ENCODE measurements at regions not wholly inside any gene's neighbourhood (a gene's known extent, or its start where the extent isn't known, plus 50 kb on each side); places are given as distances from the start of the nearest gene placed in this dataset.

GRCh38 chr16:50953290-50953689, 197.8 kb downstream of the SALL1 start:
- DNase-seq, result no peak
- H3K4me3 Mint-ChIP-seq, result no peak overlapping the region
- TF ChIP-seq CTCF (IDR thresholded peaks at IDR 0.05), result no peak
- H3K27me3 Mint-ChIP-seq (ENCODE audit: low read depth, poor library complexity), result peaks cover 16% of the 10 kb centered on the region
- H3K9me3 Mint-ChIP-seq, result no peaks in the 10 kb centered on the region
- H3K27ac Mint-ChIP-seq, result no peak overlapping the region
- H3K4me1 Mint-ChIP-seq, result peaks cover 6% of the 10 kb centered on the region
- no peaks in the 10 kb centered on the region for H3K36me3 Mint-ChIP-seq (ENCODE audit: low read depth)

- TF ChIP-seq CTCF (IDR thresholded peaks at IDR 0.05), result no peak
- H3K9me3 Mint-ChIP-seq, result no peaks in the 10 kb centered on the region
- H3K4me3 Mint-ChIP-seq, result no peak overlapping the region
- peaks cover 13% of the 10 kb centered on the region for H3K27me3 Mint-ChIP-seq (ENCODE audit: low read depth, poor library complexity)
- no peak for DNase-seq
- no peaks in the 10 kb centered on the region for H3K36me3 Mint-ChIP-seq (ENCODE audit: low read depth)
- H3K4me1 Mint-ChIP-seq, result peaks cover 6% of the 10 kb centered on the region
- no peak overlapping the region for H3K27ac Mint-ChIP-seq
Measured at GRCh38 chr16:50950955-50951354, 200.1 kb downstream of the SALL1 start.

- DNase-seq, result no peak
- no peak overlapping the region for H3K4me3 Mint-ChIP-seq
- H3K27ac Mint-ChIP-seq, result no peak overlapping the region
- H3K27me3 Mint-ChIP-seq (ENCODE audit: low read depth, poor library complexity), result peaks cover 10% of the 10 kb centered on the region
- TF ChIP-seq CTCF (IDR thresholded peaks at IDR 0.05), result no peak
- H3K36me3 Mint-ChIP-seq (ENCODE audit: low read depth), result no peaks in the 10 kb centered on the region
- H3K9me3 Mint-ChIP-seq, result no peaks in the 10 kb centered on the region
- peaks cover 11% of the 10 kb centered on the region for H3K4me1 Mint-ChIP-seq
Measured at GRCh38 chr16:50948268-50948930, 202.7 kb downstream of the SALL1 start.

GRCh38 chr16:50947826-50948225, 203.2 kb downstream of the SALL1 start:
- Mint-ChIP-seq H3K4me3 (no peak overlapping the region), H3K36me3 (ENCODE audit: low read depth) (no peaks in the 10 kb centered on the region), H3K27me3 (ENCODE audit: low read depth, poor library complexity) (peaks cover 7% of the 10 kb centered on the region), H3K27ac (no peak overlapping the region), H3K4me1 (peaks cover 11% of the 10 kb centered on the region), H3K9me3 (no peaks in the 10 kb centered on the region)
- DNase-seq, result no peak
- TF ChIP-seq CTCF (IDR thresholded peaks at IDR 0.05), result no peak

GRCh38 chr16:50946606-50947005, 204.5 kb downstream of the SALL1 start:
- Mint-ChIP-seq H3K4me3 (no peak overlapping the region), H3K4me1 (peaks cover 11% of the 10 kb centered on the region), H3K27ac (no peak overlapping the region), H3K9me3 (no peaks in the 10 kb centered on the region), H3K36me3 (ENCODE audit: low read depth) (no peaks in the 10 kb centered on the region), H3K27me3 (ENCODE audit: low read depth, poor library complexity) (peaks cover 8% of the 10 kb centered on the region)
- no peak for DNase-seq
- TF ChIP-seq CTCF (IDR thresholded peaks at IDR 0.05), result no peak

GRCh38 chr16:50946098-50946497, 204.2 kb downstream of the CYLD start:
- H3K9me3 Mint-ChIP-seq, result no peaks in the 10 kb centered on the region
- H3K27me3 Mint-ChIP-seq (ENCODE audit: low read depth, poor library complexity), result peaks cover 8% of the 10 kb centered on the region
- peaks cover 11% of the 10 kb centered on the region for H3K4me1 Mint-ChIP-seq
- no peaks in the 10 kb centered on the region for H3K36me3 Mint-ChIP-seq (ENCODE audit: low read depth)
- no peak overlapping the region for H3K4me3 Mint-ChIP-seq
- no peak for DNase-seq
- no peak for TF ChIP-seq CTCF (IDR thresholded peaks at IDR 0.05)
- no peak overlapping the region for H3K27ac Mint-ChIP-seq

Data from nephron progenitor cell (in vitro differentiated cells).